ENCODE measurements at regions not wholly inside any gene's neighbourhood (a gene's known extent, or its start where the extent isn't known, plus 50 kb on each side); places are given as distances from the start of the nearest gene placed in this dataset.

GRCh38 chrX:475926-476723 is 89.4 kb upstream of the PPP2R3B start:
- ATAC-seq (ENCODE audit: insufficient read depth, low read depth) = no peak
- no peaks in the 10 kb centered on the region for H4K20me1 ChIP-seq (ENCODE audit: insufficient read depth, low read length)
- no peak for TF ChIP-seq EZH2 (IDR thresholded peaks at IDR 0.05; ENCODE audit: borderline replicate concordance, low read depth, low read length, severe bottlenecking)
- no peak for TF ChIP-seq CTCF (IDR thresholded peaks at IDR 0.05; ENCODE audit: borderline replicate concordance, extremely low read depth, low read length, poor library complexity, severe bottlenecking)

GRCh38 chrX:476724-477075 is 90.0 kb upstream of the PPP2R3B start:
- Histone ChIP-seq H3K9ac (ENCODE audit: low read depth, low read length) (no peak overlapping the region), H3K79me2 (ENCODE audit: insufficient read depth, low read length) (no peaks in the 10 kb centered on the region), H3K4me3 (ENCODE audit: low read depth in 1 of 2, low read length in 2 of 2) (no peak overlapping the region), H3K27me3 (ENCODE audit: insufficient read depth, low read length, poor library complexity) (no peaks in the 10 kb centered on the region), H3K4me1 (ENCODE audit: insufficient read depth, low read length) (no peaks in the 10 kb centered on the region), H2AFZ (ENCODE audit: low read depth, low read length) (no peak overlapping the region), H3K9me3 (ENCODE audit: insufficient read depth, low read length, severe bottlenecking) (no peaks in the 10 kb centered on the region), H4K20me1 (ENCODE audit: insufficient read depth, low read length) (no peaks in the 10 kb centered on the region), H3K4me2 (ENCODE audit: insufficient read depth, low read length) (no peak overlapping the region), H3K27ac (ENCODE audit: low read length) (no peak overlapping the region), H3K36me3 (ENCODE audit: insufficient read depth, low read length) (no peaks in the 10 kb centered on the region)
- ATAC-seq (ENCODE audit: insufficient read depth, low read depth) (no peak), DNase-seq (no peak)
- TF ChIP-seq EZH2 (IDR thresholded peaks at IDR 0.05; ENCODE audit: borderline replicate concordance, low read depth, low read length, severe bottlenecking) (no peak), CTCF (IDR thresholded peaks at IDR 0.05; ENCODE audit: borderline replicate concordance, extremely low read depth, low read length, poor library complexity, severe bottlenecking) (no peak)

More at GRCh38 chrX:475926-476723, 89.4 kb upstream of the PPP2R3B start:
- Histone ChIP-seq H3K4me2 (ENCODE audit: insufficient read depth, low read length) (no peak overlapping the region), H3K36me3 (ENCODE audit: insufficient read depth, low read length) (no peaks in the 10 kb centered on the region), H3K27me3 (ENCODE audit: insufficient read depth, low read length, poor library complexity) (no peaks in the 10 kb centered on the region), H3K4me1 (ENCODE audit: insufficient read depth, low read length) (no peaks in the 10 kb centered on the region), H3K27ac (ENCODE audit: low read length) (no peak overlapping the region), H2AFZ (ENCODE audit: low read depth, low read length) (no peak overlapping the region), H3K4me3 (ENCODE audit: low read depth in 1 of 2, low read length in 2 of 2) (no peak overlapping the region), H3K9ac (ENCODE audit: low read depth, low read length) (no peak overlapping the region), H3K9me3 (ENCODE audit: insufficient read depth, low read length, severe bottlenecking) (no peaks in the 10 kb centered on the region), H3K79me2 (ENCODE audit: insufficient read depth, low read length) (no peaks in the 10 kb centered on the region)
- no peak for DNase-seq

- Histone ChIP-seq H2AFZ (ENCODE audit: low read depth, low read length) (no peak overlapping the region), H3K9me3 (ENCODE audit: insufficient read depth, low read length, severe bottlenecking) (no peaks in the 10 kb centered on the region), H3K27me3 (ENCODE audit: insufficient read depth, low read length, poor library complexity) (no peaks in the 10 kb centered on the region), H3K36me3 (ENCODE audit: insufficient read depth, low read length) (no peaks in the 10 kb centered on the region), H3K4me1 (ENCODE audit: insufficient read depth, low read length) (no peaks in the 10 kb centered on the region), H4K20me1 (ENCODE audit: insufficient read depth, low read length) (no peaks in the 10 kb centered on the region), H3K79me2 (ENCODE audit: insufficient read depth, low read length) (no peaks in the 10 kb centered on the region), H3K4me3 (ENCODE audit: low read depth in 1 of 2, low read length in 2 of 2) (no peak overlapping the region), H3K27ac (ENCODE audit: low read length) (no peak overlapping the region), H3K9ac (ENCODE audit: low read depth, low read length) (no peak overlapping the region), H3K4me2 (ENCODE audit: insufficient read depth, low read length) (no peak overlapping the region)
- no peak for ATAC-seq (ENCODE audit: insufficient read depth, low read depth)
- TF ChIP-seq EZH2 (IDR thresholded peaks at IDR 0.05; ENCODE audit: borderline replicate concordance, low read depth, low read length, severe bottlenecking) = no peak
- no peak for TF ChIP-seq CTCF (IDR thresholded peaks at IDR 0.05; ENCODE audit: borderline replicate concordance, extremely low read depth, low read length, poor library complexity, severe bottlenecking)
- DNase-seq = no peak
These were observed 90.8 kb upstream of the PPP2R3B start for GRCh38 chrX:477441-478012.
